Spleen (tissue), 11 donors: ENCODE measurements at regions not wholly inside any gene's neighbourhood (a gene's known extent, or its start where the extent isn't known, plus 50 kb on each side); places are given as distances from the start of the nearest gene placed in this dataset.
"Not testable (repeated sequence)": the region's sequence is repeated elsewhere in the genome, so short reads cannot be mapped to it uniquely, and the experiment has no call there.

ENCODE experiments used
- DNase-seq: peaks from one replicate; pipeline ENCODE4 v3.0.0-alpha.2; 2020
- H3K27ac ChIP-seq, 8 donors: fragments of 200-600 bp; sonication (generic) in 7 of 8; 1 replicate in 4 of 8; 2 replicates in 4 of 8; pipeline versions ENCODE4 v1.5.0 to v1.8.0; 2016 to 2021; ENCODE audit warnings: inconsistent platforms in 4 of 8, mild to moderate bottlenecking in 4 of 8, moderate library complexity in 1 of 8
- H3K27me3 ChIP-seq, 7 donors: fragments of 200-600 bp; sonication (generic) in 6 of 7; replicated peaks in 1 of 7; 1 replicate in 4 of 7; 2 replicates in 3 of 7; pipeline versions ENCODE4 v1.5.0 to v1.8.0; 2016 to 2021; ENCODE audit warnings: inconsistent platforms in 3 of 7, mild to moderate bottlenecking in 1 of 7
- H3K36me3 ChIP-seq, 6 donors: fragments of 200-600 bp; sonication (generic) in 5 of 6; 1 replicate in 4 of 6; 2 replicates in 2 of 6; pipeline versions ENCODE4 v1.5.0 to v1.8.0; 2016 to 2021; ENCODE audit warnings: inconsistent platforms in 2 of 6
- H3K4me1 ChIP-seq, 6 donors: fragments of 200-600 bp; sonication (generic) in 5 of 6; 1 replicate in 3 of 6; 2 replicates in 3 of 6; pipeline versions ENCODE4 v1.5.0 to v1.8.0; 2016 to 2021; ENCODE audit warnings: inconsistent platforms in 3 of 6
- H3K4me3 ChIP-seq, 8 donors: fragments of 200-600 bp; sonication (generic) in 7 of 8; 1 replicate in 4 of 8; 2 replicates in 4 of 8; pipeline versions ENCODE4 v1.5.0 to v1.8.0; 2016 to 2021; ENCODE audit warnings: inconsistent platforms in 4 of 8, mild to moderate bottlenecking in 4 of 8, moderate library complexity in 2 of 8
- H3K9me3 ChIP-seq, 8 donors: fragments of 200-600 bp; sonication (generic) in 7 of 8; 1 replicate in 4 of 8; 2 replicates in 4 of 8; pipeline versions ENCODE4 v1.5.0 to v1.8.0; 2016 to 2021; ENCODE audit warnings: inconsistent platforms in 4 of 8
- CTCF ChIP-seq, 11 experiments: fragments of 200-600 bp in 7 of 11; fragments of 450-650 bp in 4 of 11; sonication (generic) in 4 of 11; IDR thresholded peaks in 8 of 11; conservative IDR thresholded peaks in 3 of 11; 1 replicate in 7 of 11; 2 replicates in 4 of 11; pipeline versions ENCODE4 v1.4.0 to v1.8.0; 2016 to 2021; ENCODE audit warnings: antibody characterized with exemption in 11 of 11, inconsistent platforms in 4 of 11, mild to moderate bottlenecking in 1 of 11
- POLR2A ChIP-seq, 3 donors: fragments of 450-650 bp; IDR thresholded peaks; one replicate each; pipeline ENCODE4 v1.5.1; 2017; ENCODE audit warnings: antibody characterized with exemption in 3 of 3, mild to moderate bottlenecking in 1 of 3
- POLR2AphosphoS5 ChIP-seq, 3 donors: sonication (generic); formaldehyde crosslinking; IDR thresholded peaks; one replicate each; pipeline ENCODE4 v1.5.1; 2017; ENCODE audit warnings: antibody characterized with exemption in 3 of 3
- WGBS, 5 donors: extraction: QIAGEN DNeasy Blood & Tissue Kit in 3 of 5; methylation state at CpG; one replicate each; pipeline versions ENCODE4 v1.1.5 to v1.1.7; 2013 to 2018; 5-methylcytosine and 5-hydroxymethylcytosine counted together
- intact Hi-C: fragments of 100-400 bp; cut with DNase I; formaldehyde crosslinking; loops from one replicate; pipeline ENCODE4 v1.15.0; 2023; ENCODE audit warnings: low total_unique reads
- donor health status: healthy with polysubstance abuse.
- donor health status: DM: no; HTN: no; CAD: no; lungs with moderate emphysema.
- donor health status: DM: no; HTN: no; CAD: no.
- donor health status: Bipolar disorder and iron deficiency.
- donor health status: healthy.
- donor health status: DM: no; HTN: no; CAD: no.
- donor health status: DM: yes; HTN: yes; CAD: no.

GRCh38 chr12:107515446-107515958 is 170.1 kb upstream of the PWP1 start:
- intact Hi-C loops, result no loop called here
- WGBS, 5 donors, result 17 to 38% (median 28%) methylated on average over 2 of the region's 2 CpGs
- H3K9me3 ChIP-seq, result no peaks in the 10 kb centered on the region
- TF ChIP-seq POLR2AphosphoS5 (IDR thresholded peaks at IDR 0.05), result no peak
- no peak for TF ChIP-seq CTCF (IDR thresholded peaks at IDR 0.05 in 8 of 11, conservative IDR thresholded peaks at IDR 0.05 in 3 of 11)
- TF ChIP-seq POLR2A (IDR thresholded peaks at IDR 0.05), result no peak
- H3K27ac ChIP-seq, result no peak overlapping the region
- no peaks in the 10 kb centered on the region for H3K4me1 ChIP-seq
- H3K36me3 ChIP-seq, result no peaks in the 10 kb centered on the region
- no peak for DNase-seq
- no peaks in the 10 kb centered on the region for H3K27me3 ChIP-seq
- no peak overlapping the region for H3K4me3 ChIP-seq

GRCh38 chr12:107517816-107518215 is 167.8 kb upstream of the PWP1 start:
- WGBS, 5 donors, result 84 to 97% (median 87%) methylated on average over 3 to 4 of the region's 4 CpGs
- H3K4me1 ChIP-seq, H3K4me3 ChIP-seq, H3K36me3 ChIP-seq, DNase-seq, H3K27me3 ChIP-seq, H3K27ac ChIP-seq, intact Hi-C loops: not testable (repeated sequence)
- H3K9me3 ChIP-seq, result peaks cover 0 to 11% (median 7%) of the 10 kb centered on the region in 8 donors

- Histone ChIP-seq H3K4me1 (no peaks in the 10 kb centered on the region), H3K36me3 (no peaks in the 10 kb centered on the region), H3K27me3 (no peaks in the 10 kb centered on the region), H3K4me3 (no peak overlapping the region), H3K9me3 (peaks cover 0 to 11% (median 7%) of the 10 kb centered on the region in 8 donors), H3K27ac (no peak overlapping the region)
- intact Hi-C loops, result no loop called here
- DNase-seq, result no peak
- TF ChIP-seq CTCF (IDR thresholded peaks at IDR 0.05 in 8 of 11, conservative IDR thresholded peaks at IDR 0.05 in 3 of 11) (no peak), POLR2A (IDR thresholded peaks at IDR 0.05) (no peak), POLR2AphosphoS5 (IDR thresholded peaks at IDR 0.05) (no peak)
- WGBS, 5 donors, result 83 to 97% (median 94%) methylated on average over 4 of the region's 4 CpGs
These were observed 166.7 kb upstream of the PWP1 start for GRCh38 chr12:107518868-107519267.

- 55 to 81% (median 70%) methylated on average over 19 of the region's 19 CpGs for WGBS, 5 donors
These were observed 165.4 kb upstream of the PWP1 start for GRCh38 chr12:107519906-107520859.

More at GRCh38 chr12:107519906-107520859, 165.4 kb upstream of the PWP1 start:
- Histone ChIP-seq H3K36me3 (no peaks in the 10 kb centered on the region), H3K27me3 (no peaks in the 10 kb centered on the region), H3K4me1 (no peaks in the 10 kb centered on the region), H3K27ac (no peak overlapping the region), H3K4me3 (no peak overlapping the region), H3K9me3 (peaks cover 0 to 11% (median 7%) of the 10 kb centered on the region in 8 donors)
- intact Hi-C loops, result no loop called here
- DNase-seq, result no peak
- TF ChIP-seq POLR2A (IDR thresholded peaks at IDR 0.05) (no peak), CTCF (IDR thresholded peaks at IDR 0.05 in 8 of 11, conservative IDR thresholded peaks at IDR 0.05 in 3 of 11) (no peak), POLR2AphosphoS5 (IDR thresholded peaks at IDR 0.05) (no peak)
